Testis (tissue), 2 donors: ENCODE measurements at regions not wholly inside any gene's neighbourhood (a gene's known extent, or its start where the extent isn't known, plus 50 kb on each side); places are given as distances from the start of the nearest gene placed in this dataset.

Experiments used
- DNase-seq: peaks from one replicate; pipeline ENCODE4 v3.0.0-alpha.2; 2019
- H3K27ac ChIP-seq, 2 donors: fragments of 200-600 bp; sonication (generic); one replicate each; pipeline ENCODE4 v1.5.1; 2019
- H3K27me3 ChIP-seq: fragments of 200-600 bp; sonication (generic); one replicate; pipeline ENCODE4 v1.5.1; 2019
- H3K36me3 ChIP-seq: fragments of 200-600 bp; sonication (generic); one replicate; pipeline ENCODE4 v1.5.1; 2017; ENCODE audit warnings: low read depth; ENCODE audit errors: missing control alignments
- H3K4me1 ChIP-seq: fragments of 200-600 bp; sonication (generic); one replicate; pipeline ENCODE4 v1.5.1; 2019
- H3K4me3 ChIP-seq, 2 donors: fragments of 200-600 bp; sonication (generic); one replicate each; pipeline ENCODE4 v1.5.1; 2017 to 2019
- H3K9me3 ChIP-seq: fragments of 200-600 bp; sonication (generic); one replicate; pipeline ENCODE4 v1.5.1; 2017
- POLR2A ChIP-seq: fragments of 450-650 bp; IDR thresholded peaks from one replicate; pipeline ENCODE4 v1.6.1; 2017; ENCODE audit warnings: antibody characterized with exemption, mild to moderate bottlenecking, moderate library complexity
- WGBS, 2 donors: methylation state at CpG; one replicate each; pipeline ENCODE4 v1.1.5; 2018; 5-methylcytosine and 5-hydroxymethylcytosine counted together
- intact Hi-C: fragments of 100-400 bp; cut with DNase I; formaldehyde crosslinking; loops from one replicate; pipeline ENCODE4 v1.15.1; 2023; ENCODE audit warnings: low total_unique reads
- TF ChIP-seq, protein P1 (sequence below), 3 experiments: fragments of 450-650 bp in 2 of 3; fragments of 200-600 bp in 1 of 3; sonication (generic) in 1 of 3; IDR thresholded peaks; one replicate each; pipeline ENCODE4 v1.5.1; 2016 to 2019; ENCODE audit warnings: antibody characterized with exemption in 3 of 3, mild to moderate bottlenecking in 2 of 3, moderate library complexity in 1 of 3

DNA sequence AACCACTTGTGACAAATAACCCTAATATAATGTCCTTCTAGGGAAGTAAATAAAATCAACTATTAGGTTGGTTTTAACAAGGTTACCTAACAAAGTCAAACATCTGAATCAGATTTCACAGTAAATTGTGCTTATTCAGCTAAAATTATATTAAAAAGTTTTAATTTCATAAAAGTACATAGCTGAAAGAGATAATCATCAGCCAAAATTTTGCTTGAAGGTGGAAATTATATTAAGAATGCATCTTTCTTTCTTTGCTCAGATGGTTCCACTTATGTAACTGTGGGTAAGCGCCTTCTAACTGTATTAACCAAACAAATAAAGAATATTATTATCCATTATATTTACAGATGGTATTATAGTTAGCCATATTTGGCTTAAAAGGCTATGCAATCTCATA is 2840.3 kb upstream of the PCDH20 start:
- Histone ChIP-seq H3K9me3 (no peaks in the 10 kb centered on the region), H3K4me3 (no peak overlapping the region), H3K36me3 (no peaks in the 10 kb centered on the region), H3K27ac (no peak overlapping the region), H3K27me3 (no peaks in the 10 kb centered on the region), H3K4me1 (no peaks in the 10 kb centered on the region)
- no peak for TF ChIP-seq POLR2A
- TF ChIP-seq, protein P1, sequence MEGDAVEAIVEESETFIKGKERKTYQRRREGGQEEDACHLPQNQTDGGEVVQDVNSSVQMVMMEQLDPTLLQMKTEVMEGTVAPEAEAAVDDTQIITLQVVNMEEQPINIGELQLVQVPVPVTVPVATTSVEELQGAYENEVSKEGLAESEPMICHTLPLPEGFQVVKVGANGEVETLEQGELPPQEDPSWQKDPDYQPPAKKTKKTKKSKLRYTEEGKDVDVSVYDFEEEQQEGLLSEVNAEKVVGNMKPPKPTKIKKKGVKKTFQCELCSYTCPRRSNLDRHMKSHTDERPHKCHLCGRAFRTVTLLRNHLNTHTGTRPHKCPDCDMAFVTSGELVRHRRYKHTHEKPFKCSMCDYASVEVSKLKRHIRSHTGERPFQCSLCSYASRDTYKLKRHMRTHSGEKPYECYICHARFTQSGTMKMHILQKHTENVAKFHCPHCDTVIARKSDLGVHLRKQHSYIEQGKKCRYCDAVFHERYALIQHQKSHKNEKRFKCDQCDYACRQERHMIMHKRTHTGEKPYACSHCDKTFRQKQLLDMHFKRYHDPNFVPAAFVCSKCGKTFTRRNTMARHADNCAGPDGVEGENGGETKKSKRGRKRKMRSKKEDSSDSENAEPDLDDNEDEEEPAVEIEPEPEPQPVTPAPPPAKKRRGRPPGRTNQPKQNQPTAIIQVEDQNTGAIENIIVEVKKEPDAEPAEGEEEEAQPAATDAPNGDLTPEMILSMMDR (IDR thresholded peaks at IDR 0.05) = no peak
- 92 to 97% methylated on average over 1 of the region's 1 CpG for WGBS, 2 donors
- intact Hi-C loops = no loop called here
- no peak for DNase-seq

- intact Hi-C loops = no loop called here
- TF ChIP-seq POLR2A = no peak
- TF ChIP-seq, protein P1 (IDR thresholded peaks at IDR 0.05) = no peak
- Histone ChIP-seq H3K4me3 (no peak overlapping the region), H3K36me3 (no peaks in the 10 kb centered on the region), H3K27me3 (no peaks in the 10 kb centered on the region), H3K27ac (no peak overlapping the region), H3K9me3 (no peaks in the 10 kb centered on the region), H3K4me1 (no peaks in the 10 kb centered on the region)
- no peak for DNase-seq
These were observed 2832.9 kb upstream of the PCDH20 start for GRCh38 chr13:64248371-64249065.

DNA sequence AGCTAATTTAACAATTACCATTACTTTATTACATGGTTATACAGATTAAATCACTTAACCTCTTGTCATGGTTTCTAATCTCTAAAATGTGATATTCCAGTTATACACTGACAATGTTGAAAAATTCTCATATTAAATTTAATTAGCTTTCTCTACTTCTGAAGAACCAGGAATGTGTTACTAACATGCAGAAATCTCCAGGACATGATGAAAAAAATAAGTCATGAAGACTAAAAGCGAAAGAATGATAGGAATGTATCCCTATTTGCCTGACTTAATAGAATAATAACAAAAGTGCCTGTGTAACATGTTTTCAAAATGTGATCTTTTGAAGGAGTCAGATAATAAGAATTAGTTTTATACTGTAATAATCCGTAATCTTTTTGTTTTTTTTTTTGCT is 2823.7 kb upstream of the PCDH20 start:
- DNase-seq = no peak
- TF ChIP-seq, protein P1 (IDR thresholded peaks at IDR 0.05) = no peak
- no peak for TF ChIP-seq POLR2A
- Histone ChIP-seq H3K27me3 (no peaks in the 10 kb centered on the region), H3K27ac (no peak overlapping the region), H3K4me1 (no peaks in the 10 kb centered on the region), H3K4me3 (no peak overlapping the region), H3K9me3 (no peaks in the 10 kb centered on the region), H3K36me3 (no peaks in the 10 kb centered on the region)
- intact Hi-C loops = no loop called here
- 52 to 55% methylated on average over 2 of the region's 2 CpGs for WGBS, 2 donors

DNA sequence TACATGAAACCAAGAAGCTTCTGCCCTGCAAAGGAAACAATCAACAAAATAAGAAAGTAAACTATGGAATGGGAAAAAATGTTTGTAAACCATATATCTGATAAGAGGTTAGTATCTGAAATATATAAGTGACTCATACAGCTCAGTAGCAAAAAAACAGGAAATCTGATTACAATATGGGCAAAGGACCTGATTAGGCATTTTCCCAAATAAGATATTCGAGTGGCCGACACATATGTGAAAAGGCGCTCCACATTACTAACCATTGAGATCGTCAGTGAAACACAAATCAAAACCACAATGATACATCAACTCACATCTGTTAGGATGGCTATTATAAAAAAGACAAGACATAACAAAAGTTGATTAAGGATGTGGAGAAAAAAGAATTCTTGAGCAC is 2818.6 kb upstream of the PCDH20 start:
- WGBS, 2 donors = 86 to 93% methylated on average over 4 of the region's 4 CpGs
- TF ChIP-seq, protein P1 (IDR thresholded peaks at IDR 0.05) = no peak
- no peak for TF ChIP-seq POLR2A
- intact Hi-C loops = no loop called here
- no peak for DNase-seq
- H3K4me1 ChIP-seq = no peaks in the 10 kb centered on the region
- no peaks in the 10 kb centered on the region for H3K27me3 ChIP-seq
- no peaks in the 10 kb centered on the region for H3K9me3 ChIP-seq
- H3K36me3 ChIP-seq = no peaks in the 10 kb centered on the region
- no peak overlapping the region for H3K4me3 ChIP-seq
- no peak overlapping the region for H3K27ac ChIP-seq

DNA sequence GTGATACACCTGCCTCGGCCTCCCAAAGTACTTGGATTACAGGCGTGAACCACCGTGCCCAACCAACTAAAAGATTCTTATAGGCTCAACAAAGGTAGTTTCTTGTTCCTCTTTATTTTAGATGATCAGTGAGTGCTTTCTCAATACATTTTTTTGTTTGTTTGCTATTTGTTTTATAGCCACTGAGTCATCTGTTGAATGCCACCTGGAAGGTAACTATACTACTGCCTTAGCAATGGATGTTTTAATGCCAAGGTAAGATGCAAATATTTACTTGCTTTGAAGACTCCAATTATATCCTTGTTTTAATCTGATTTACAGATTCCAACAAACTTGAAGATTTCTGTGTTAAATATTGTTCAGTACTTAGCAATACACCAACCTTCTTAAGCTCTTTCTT is 2807.4 kb upstream of the PCDH20 start:
- no peaks in the 10 kb centered on the region for H3K27me3 ChIP-seq
- DNase-seq = no peak
- intact Hi-C loops = no loop called here

More for the DNA sequence above, 2807.4 kb upstream of the PCDH20 start:
- H3K9me3 ChIP-seq = no peaks in the 10 kb centered on the region
- H3K27ac ChIP-seq = no peak overlapping the region
- WGBS, 2 donors = 86 to 93% methylated on average over 3 of the region's 3 CpGs
- H3K36me3 ChIP-seq = no peaks in the 10 kb centered on the region
- H3K4me3 ChIP-seq = no peak overlapping the region
- no peak for TF ChIP-seq POLR2A
- TF ChIP-seq, protein P1 (IDR thresholded peaks at IDR 0.05) = no peak
- H3K4me1 ChIP-seq = no peaks in the 10 kb centered on the region
